Body of pancreas (tissue), 4 donors: ENCODE measurements at regions not wholly inside any gene's neighbourhood (a gene's known extent, or its start where the extent isn't known, plus 50 kb on each side); places are given as distances from the start of the nearest gene placed in this dataset.

Source experiments
- ATAC-seq: fragments of 150-250 bp; one replicate; pipeline ENCODE4 v1.9.1; 2016
- DNase-seq, 4 donors: peaks; one replicate each; pipeline ENCODE4 v3.0.0-alpha.2; 2019
- H3K27ac ChIP-seq, 4 donors: fragments of 200-600 bp; sonication (generic); 1 replicate in 3 of 4; 2 replicates in 1 of 4; pipeline versions ENCODE4 v1.5.1 to v1.6.1; 2016 to 2019; ENCODE audit warnings: mild to moderate bottlenecking in 1 of 4, mixed read lengths in 1 of 4, moderate library complexity in 1 of 4
- H3K27me3 ChIP-seq, 2 donors: fragments of 200-600 bp; sonication (generic); one replicate each; pipeline ENCODE4 v1.6.0; 2016; ENCODE audit warnings: mild to moderate bottlenecking in 1 of 2
- H3K36me3 ChIP-seq, 2 donors: fragments of 200-600 bp; sonication (generic); replicated peaks in 1 of 2; 2 replicates each; pipeline ENCODE4 v1.5.1; 2016; ENCODE audit warnings: low read depth in 2 of 2; ENCODE audit not compliant: insufficient read depth in 1 of 2
- H3K4me1 ChIP-seq: fragments of 200-600 bp; sonication (generic); one replicate; pipeline ENCODE4 v1.6.0; 2016
- H3K4me3 ChIP-seq, 2 donors: fragments of 200-600 bp; sonication (generic); 1 replicate in 1 of 2; 2 replicates in 1 of 2; pipeline ENCODE4 v1.5.1; 2016 to 2019
- H3K9me3 ChIP-seq, 3 donors: fragments of 200-600 bp; sonication (generic); 1 replicate in 2 of 3; 2 replicates in 1 of 3; pipeline ENCODE4 v1.5.1; 2016
- CTCF ChIP-seq, 7 experiments: fragments of 450-650 bp in 4 of 7; fragments of 200-600 bp in 3 of 7; sonication (generic) in 3 of 7; IDR thresholded peaks; one replicate each; pipeline ENCODE4 v1.5.1; 2016 to 2019; ENCODE audit warnings: antibody characterized with exemption in 7 of 7
- POLR2A ChIP-seq, 3 donors: fragments of 450-650 bp; IDR thresholded peaks; one replicate each; pipeline ENCODE4 v1.6.1; 2016; ENCODE audit warnings: antibody characterized with exemption in 3 of 3, mild to moderate bottlenecking in 2 of 3
- WGBS, 2 donors: methylation state at CpG; one replicate each; pipeline ENCODE4 v1.1.5; 2017; 5-methylcytosine and 5-hydroxymethylcytosine counted together
- intact Hi-C: fragments of 100-400 bp; cut with DNase I; formaldehyde crosslinking; loops from one replicate; pipeline ENCODE4 v1.15.1; 2023

GRCh38 chr2:192854706-192855105 is 660.0 kb upstream of the TMEFF2 start:
- H3K27ac ChIP-seq = no peak overlapping the region
- intact Hi-C loops = no loop called here
- no peaks in the 10 kb centered on the region for H3K4me1 ChIP-seq
- 85 to 92% methylated on average over 1 of the region's 1 CpG for WGBS, 2 donors
- no peak overlapping the region for H3K4me3 ChIP-seq
- no peaks in the 10 kb centered on the region for H3K27me3 ChIP-seq
- no peaks in the 10 kb centered on the region for H3K36me3 ChIP-seq
- no peaks in the 10 kb centered on the region for H3K9me3 ChIP-seq
- TF ChIP-seq POLR2A (IDR thresholded peaks at IDR 0.05) = no peak
- TF ChIP-seq CTCF (IDR thresholded peaks at IDR 0.05) = no peak
- ATAC-seq (no peak), DNase-seq (no peak)

GRCh38 chr2:192854031-192854430 is 659.3 kb upstream of the TMEFF2 start:
- Histone ChIP-seq H3K36me3 (no peaks in the 10 kb centered on the region), H3K27ac (no peak overlapping the region), H3K9me3 (no peaks in the 10 kb centered on the region), H3K27me3 (no peaks in the 10 kb centered on the region), H3K4me3 (no peak overlapping the region), H3K4me1 (no peaks in the 10 kb centered on the region)
- ATAC-seq (no peak), DNase-seq (no peak)
- intact Hi-C loops = no loop called here
- TF ChIP-seq POLR2A (IDR thresholded peaks at IDR 0.05) = no peak
- TF ChIP-seq CTCF (IDR thresholded peaks at IDR 0.05) = no peak
- WGBS, 2 donors = 59 to 67% methylated on average over 3 of the region's 3 CpGs

GRCh38 chr2:192828947-192829346 is 634.2 kb upstream of the TMEFF2 start:
- 73 to 88% methylated on average over 1 to 6 of the region's 6 CpGs for WGBS, 2 donors
- intact Hi-C loops = no loop called here
- TF ChIP-seq POLR2A (IDR thresholded peaks at IDR 0.05) (no peak), CTCF (IDR thresholded peaks at IDR 0.05) (no peak)
- Histone ChIP-seq H3K36me3 (no peaks in the 10 kb centered on the region), H3K27ac (no peak overlapping the region), H3K4me3 (no peak overlapping the region), H3K4me1 (no peaks in the 10 kb centered on the region), H3K9me3 (no peaks in the 10 kb centered on the region), H3K27me3 (no peaks in the 10 kb centered on the region)
- ATAC-seq = no peak
- DNase-seq = peak in 2 of 4 donors; percentile 5 to 11

- H3K27ac ChIP-seq = no peak overlapping the region
- no peaks in the 10 kb centered on the region for H3K4me1 ChIP-seq
- H3K4me3 ChIP-seq = no peak overlapping the region
- no peaks in the 10 kb centered on the region for H3K36me3 ChIP-seq
- intact Hi-C loops = no loop called here
- no peak for ATAC-seq
- no peaks in the 10 kb centered on the region for H3K9me3 ChIP-seq
- WGBS, 2 donors = 75 to 88% methylated on average over 7 to 8 of the region's 8 CpGs
- TF ChIP-seq POLR2A (IDR thresholded peaks at IDR 0.05) (no peak), CTCF (IDR thresholded peaks at IDR 0.05) (no peak)
- H3K27me3 ChIP-seq = no peaks in the 10 kb centered on the region
- DNase-seq = no peak
Observed at GRCh38 chr2:192828175-192828574, 633.4 kb upstream of the TMEFF2 start.

- H3K4me3 ChIP-seq = no peak overlapping the region
- no peaks in the 10 kb centered on the region for H3K27me3 ChIP-seq
- no peaks in the 10 kb centered on the region for H3K4me1 ChIP-seq
- ATAC-seq (no peak), DNase-seq (no peak)
- no peak overlapping the region for H3K27ac ChIP-seq
- no peaks in the 10 kb centered on the region for H3K36me3 ChIP-seq
- H3K9me3 ChIP-seq = no peaks in the 10 kb centered on the region
- intact Hi-C loops = no loop called here
- WGBS, 2 donors = 77 to 83% methylated on average over 8 to 10 of the region's 10 CpGs
- no peak for TF ChIP-seq POLR2A (IDR thresholded peaks at IDR 0.05)
- no peak for TF ChIP-seq CTCF (IDR thresholded peaks at IDR 0.05)
Observed at GRCh38 chr2:192827735-192828134, 633.0 kb upstream of the TMEFF2 start.
